ENCODE measurements at regions not wholly inside any gene's neighbourhood (a gene's known extent, or its start where the extent isn't known, plus 50 kb on each side); places are given as distances from the start of the nearest gene placed in this dataset.

- H3K4me1 ChIP-seq (ENCODE audit: insufficient read depth), result no peaks in the 10 kb centered on the region
- no peaks in the 10 kb centered on the region for H3K36me3 ChIP-seq (replicated peaks; ENCODE audit: insufficient read depth, low read depth)
- WGBS (ENCODE audit: low lambda C conversion rate, missing lambda C conversion rate), result 81% methylated on average over 4 of the region's 4 CpGs
- no peaks in the 10 kb centered on the region for H3K9me2 ChIP-seq (replicated peaks; ENCODE audit: insufficient read depth)
- no peaks in the 10 kb centered on the region for H4K20me1 ChIP-seq (ENCODE audit: insufficient read depth, poor library complexity, severe bottlenecking)
- TF ChIP-seq EZH2 (IDR thresholded peaks at IDR 0.05; ENCODE audit: borderline replicate concordance), result no peak
- TF ChIP-seq EZH2phosphoT487 (IDR thresholded peaks at IDR 0.05; ENCODE audit: low read depth, severe bottlenecking, unreplicated experiment), result no peak
- no peak for TF ChIP-seq CTCF (IDR thresholded peaks at IDR 0.05; ENCODE audit: poor library complexity)
- H3K79me2 ChIP-seq, result no peaks in the 10 kb centered on the region
- H3K27me3 ChIP-seq, result no peaks in the 10 kb centered on the region
- no peak for DNase-seq (ENCODE audit: low spot score)
- no peak overlapping the region for H2AFZ ChIP-seq
- H3K27ac ChIP-seq, result no peak overlapping the region
- H3K4me3 ChIP-seq, result no peak overlapping the region
- H3K4me2 ChIP-seq, result no peak overlapping the region
- H3K9me3 ChIP-seq (ENCODE audit: low read depth), result no peaks in the 10 kb centered on the region
These were observed 155.7 kb downstream of the S1PR1 start for GRCh38 chr1:101392552-101392951.

GRCh38 chr1:101394041-101394440 lies 157.2 kb downstream of the S1PR1 start:
- no peaks in the 10 kb centered on the region for H4K20me1 ChIP-seq (ENCODE audit: insufficient read depth, poor library complexity, severe bottlenecking)
- H3K79me2 ChIP-seq, result no peaks in the 10 kb centered on the region
- H3K27me3 ChIP-seq, result no peaks in the 10 kb centered on the region
- no peaks in the 10 kb centered on the region for H3K9me2 ChIP-seq (replicated peaks; ENCODE audit: insufficient read depth)
- no peaks in the 10 kb centered on the region for H3K4me1 ChIP-seq (ENCODE audit: insufficient read depth)
- DNase-seq (ENCODE audit: low spot score), result no peak
- no peaks in the 10 kb centered on the region for H3K9me3 ChIP-seq (ENCODE audit: low read depth)
- H3K4me3 ChIP-seq, result no peak overlapping the region
- H3K4me2 ChIP-seq, result no peak overlapping the region
- 85% methylated on average over 2 of the region's 2 CpGs for WGBS (ENCODE audit: low lambda C conversion rate, missing lambda C conversion rate)
- TF ChIP-seq EZH2 (IDR thresholded peaks at IDR 0.05; ENCODE audit: borderline replicate concordance), result no peak
- TF ChIP-seq EZH2phosphoT487 (IDR thresholded peaks at IDR 0.05; ENCODE audit: low read depth, severe bottlenecking, unreplicated experiment), result no peak
- no peak for TF ChIP-seq CTCF (IDR thresholded peaks at IDR 0.05; ENCODE audit: poor library complexity)
- no peaks in the 10 kb centered on the region for H3K36me3 ChIP-seq (replicated peaks; ENCODE audit: insufficient read depth, low read depth)
- H2AFZ ChIP-seq, result no peak overlapping the region
- no peak overlapping the region for H3K27ac ChIP-seq

- H3K4me1 ChIP-seq (ENCODE audit: insufficient read depth), result no peaks in the 10 kb centered on the region
- H3K4me3 ChIP-seq, result no peak overlapping the region
- H3K9me3 ChIP-seq (ENCODE audit: low read depth), result no peaks in the 10 kb centered on the region
- TF ChIP-seq EZH2phosphoT487 (IDR thresholded peaks at IDR 0.05; ENCODE audit: low read depth, severe bottlenecking, unreplicated experiment), result no peak
- no peak for TF ChIP-seq EZH2 (IDR thresholded peaks at IDR 0.05; ENCODE audit: borderline replicate concordance)
- no peak for TF ChIP-seq CTCF (IDR thresholded peaks at IDR 0.05; ENCODE audit: poor library complexity)
- no peaks in the 10 kb centered on the region for H3K9me2 ChIP-seq (replicated peaks; ENCODE audit: insufficient read depth)
- no peak for DNase-seq (ENCODE audit: low spot score)
- no peak overlapping the region for H3K4me2 ChIP-seq
- no peaks in the 10 kb centered on the region for H3K79me2 ChIP-seq
- H2AFZ ChIP-seq, result no peak overlapping the region
- H4K20me1 ChIP-seq (ENCODE audit: insufficient read depth, poor library complexity, severe bottlenecking), result no peaks in the 10 kb centered on the region
- no peak overlapping the region for H3K27ac ChIP-seq
- 92% methylated on average over 3 of the region's 3 CpGs for WGBS (ENCODE audit: low lambda C conversion rate, missing lambda C conversion rate)
- no peaks in the 10 kb centered on the region for H3K27me3 ChIP-seq
- H3K36me3 ChIP-seq (replicated peaks; ENCODE audit: insufficient read depth, low read depth), result no peaks in the 10 kb centered on the region
These were observed 162.4 kb downstream of the S1PR1 start for GRCh38 chr1:101399222-101399621.

GRCh38 chr1:101406271-101406670 lies 169.5 kb downstream of the S1PR1 start:
- TF ChIP-seq EZH2 (IDR thresholded peaks at IDR 0.05; ENCODE audit: borderline replicate concordance) (no peak), CTCF (IDR thresholded peaks at IDR 0.05; ENCODE audit: poor library complexity) (no peak), EZH2phosphoT487 (IDR thresholded peaks at IDR 0.05; ENCODE audit: low read depth, severe bottlenecking, unreplicated experiment) (no peak)
- 80% methylated on average over 4 of the region's 4 CpGs for WGBS (ENCODE audit: low lambda C conversion rate, missing lambda C conversion rate)
- H3K4me3 ChIP-seq, result no peak overlapping the region

More at GRCh38 chr1:101406271-101406670, 169.5 kb downstream of the S1PR1 start:
- DNase-seq (ENCODE audit: low spot score), result no peak
- Histone ChIP-seq H3K9me2 (replicated peaks; ENCODE audit: insufficient read depth) (no peaks in the 10 kb centered on the region), H3K27ac (no peak overlapping the region), H3K9me3 (ENCODE audit: low read depth) (no peaks in the 10 kb centered on the region), H3K36me3 (replicated peaks; ENCODE audit: insufficient read depth, low read depth) (no peaks in the 10 kb centered on the region), H3K27me3 (no peaks in the 10 kb centered on the region), H3K79me2 (no peaks in the 10 kb centered on the region), H3K4me2 (no peak overlapping the region), H3K4me1 (ENCODE audit: insufficient read depth) (no peaks in the 10 kb centered on the region), H2AFZ (no peak overlapping the region), H4K20me1 (ENCODE audit: insufficient read depth, poor library complexity, severe bottlenecking) (no peaks in the 10 kb centered on the region)
